Ovary (tissue), 7 donors: ENCODE measurements at regions not wholly inside any gene's neighbourhood (a gene's known extent, or its start where the extent isn't known, plus 50 kb on each side); places are given as distances from the start of the nearest gene placed in this dataset.

Experiments
- DNase-seq, 5 donors: peaks; one replicate each; pipeline ENCODE4 v3.0.0-alpha.2; 2019 to 2020
- H3K27ac ChIP-seq, 2 donors: fragments of 200-600 bp; one replicate each; pipeline versions ENCODE4 v1.5.1 to v1.8.0; 2019 to 2022
- H3K27me3 ChIP-seq: fragments of 200-600 bp; one replicate; pipeline ENCODE4 v1.8.0; 2022
- H3K36me3 ChIP-seq: fragments of 200-600 bp; sonication (generic); one replicate; pipeline ENCODE4 v1.5.1; 2019
- H3K4me1 ChIP-seq: one replicate; pipeline ENCODE4 v1.8.1; 2013; ENCODE audit warnings: mild to moderate bottlenecking, moderate library complexity; ENCODE audit not compliant: insufficient read depth
- H3K4me3 ChIP-seq: fragments of 200-600 bp; sonication (generic); one replicate; pipeline ENCODE4 v1.5.1; 2017
- H3K9me3 ChIP-seq, 2 donors: fragments of 200-600 bp in 1 of 2; sonication (generic) in 1 of 2; one replicate each; pipeline versions ENCODE4 v1.5.1 to v1.8.1; 2013 to 2019; ENCODE audit warnings: mild to moderate bottlenecking in 1 of 2, moderate library complexity in 1 of 2
- CTCF ChIP-seq, 3 donors: fragments of 450-650 bp in 2 of 3; fragments of 200-600 bp in 1 of 3; IDR thresholded peaks; one replicate each; pipeline versions ENCODE4 v1.5.1 to v1.8.0; 2016 to 2022; ENCODE audit warnings: antibody characterized with exemption in 3 of 3, mild to moderate bottlenecking in 1 of 3
- EP300 ChIP-seq: sonication (generic); formaldehyde crosslinking; IDR thresholded peaks from one replicate; pipeline ENCODE4 v1.6.1; 2017; ENCODE audit warnings: antibody characterized with exemption
- POLR2A ChIP-seq: fragments of 450-650 bp; IDR thresholded peaks from one replicate; pipeline ENCODE4 v1.6.1; 2017; ENCODE audit warnings: antibody characterized with exemption, mild to moderate bottlenecking, moderate library complexity
- whole genome bisulfite sequencing, 3 donors: extraction: QIAGEN DNeasy Blood & Tissue Kit in 1 of 3; methylation state at CpG; one replicate each; pipeline versions ENCODE4 v1.1.5 to v1.1.7; 2013 to 2017; 5-methylcytosine and 5-hydroxymethylcytosine counted together
- intact Hi-C, 4 donors: fragments of 100-400 bp; cut with DNase I; formaldehyde crosslinking; loops; one replicate each; pipeline versions ENCODE4 v1.11.0 to v1.15.1; 2022 to 2023
- donor health status: DM: no; HTN: no; CAD: no; lungs with moderate emphysema.
- donor health status: DM: no; HTN: no; CAD: no.
- donor health status: Bipolar disorder and iron deficiency.
- donor health status: DM: no; HTN: no; CAD: no.
- donor health status: DM: yes; HTN: yes; CAD: no.

- 56 to 74% (median 61%) methylated on average over 6 of the region's 6 CpGs for WGBS, 3 donors
- intact Hi-C loops = no loop called here
- no peak for TF ChIP-seq EP300
- TF ChIP-seq POLR2A = no peak
- no peak for TF ChIP-seq CTCF (IDR thresholded peaks at IDR 0.05)
- Histone ChIP-seq H3K4me1 (no peaks in the 10 kb centered on the region), H3K27me3 (no peaks in the 10 kb centered on the region), H3K36me3 (no peaks in the 10 kb centered on the region), H3K9me3 (no peaks in the 10 kb centered on the region), H3K27ac (no peak overlapping the region), H3K4me3 (no peak overlapping the region)
- DNase-seq = no peak
Measured at GRCh38 chr7:46007990-46008643, 87.0 kb upstream of the IGFBP3 start.

DNA sequence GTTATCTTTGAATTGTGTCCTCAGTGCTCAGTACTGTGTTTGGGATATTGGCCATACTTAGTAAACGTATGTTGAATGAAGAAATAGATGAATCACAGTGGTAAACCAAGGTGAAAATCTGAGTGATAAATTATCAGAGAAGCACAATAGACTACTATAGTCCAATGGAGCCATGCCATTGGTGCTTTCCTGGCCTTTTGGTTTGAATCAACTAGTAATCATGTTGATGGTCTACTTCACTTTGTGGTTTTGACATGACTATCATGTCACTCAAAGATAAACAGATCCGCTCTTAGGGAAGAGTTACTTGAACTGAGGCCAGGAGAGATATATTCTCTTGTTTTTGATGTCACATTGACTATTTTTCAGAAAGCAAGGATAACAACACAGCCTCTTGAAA is 86.1 kb upstream of the IGFBP3 start:
- no peak for DNase-seq
- no peak overlapping the region for H3K27ac ChIP-seq
- no peaks in the 10 kb centered on the region for H3K27me3 ChIP-seq
- intact Hi-C loops = no loop called here
- H3K4me1 ChIP-seq = no peaks in the 10 kb centered on the region
- WGBS, 3 donors = 63 to 79% (median 74%) methylated on average over 2 of the region's 2 CpGs
- no peaks in the 10 kb centered on the region for H3K36me3 ChIP-seq
- TF ChIP-seq CTCF (IDR thresholded peaks at IDR 0.05) = no peak
- no peak for TF ChIP-seq POLR2A
- TF ChIP-seq EP300 = no peak
- H3K4me3 ChIP-seq = no peak overlapping the region
- H3K9me3 ChIP-seq = no peaks in the 10 kb centered on the region

DNA sequence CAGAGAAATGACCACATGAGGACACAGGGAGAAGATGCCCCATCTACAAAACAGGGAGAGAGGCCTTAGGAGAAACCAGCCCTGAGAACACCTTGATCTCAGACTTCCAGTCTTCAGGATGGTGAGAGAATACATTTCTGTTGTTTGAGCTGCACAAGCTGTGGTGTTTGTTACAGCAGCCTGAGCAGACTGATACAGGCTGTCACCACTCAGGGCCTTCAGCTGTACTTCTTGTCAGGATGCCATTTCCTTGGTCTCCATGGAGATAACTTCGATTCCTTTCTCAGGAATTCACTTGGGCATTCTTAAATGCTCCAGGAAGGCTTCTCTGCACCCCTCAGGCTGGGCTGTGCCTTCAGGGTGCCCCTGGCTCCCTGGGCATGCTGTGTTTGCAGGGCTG is 85.7 kb upstream of the IGFBP3 start:
- intact Hi-C loops = no loop called here

DNA sequence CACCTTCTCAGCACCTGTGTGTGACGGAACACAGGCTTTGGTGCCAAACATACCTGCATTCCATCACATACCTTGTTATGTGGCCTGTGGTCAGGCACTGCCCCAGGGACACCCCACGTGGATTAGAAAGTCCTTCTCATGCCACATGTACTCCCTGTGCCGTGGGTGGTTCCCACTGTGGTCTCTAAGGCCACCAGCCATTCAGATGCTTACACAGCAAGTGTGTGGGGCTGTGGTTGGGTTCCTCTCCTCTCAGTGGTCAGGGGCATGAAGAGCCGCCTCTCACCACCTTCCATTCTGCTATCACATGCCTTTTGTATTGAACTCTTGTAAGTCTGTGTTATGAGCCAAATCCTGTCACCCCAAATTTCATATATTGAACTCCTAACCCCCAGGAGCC is 85.1 kb upstream of the IGFBP3 start:
- 81 to 99% (median 83%) methylated on average over 4 of the region's 4 CpGs for WGBS, 3 donors
- TF ChIP-seq POLR2A (no peak), EP300 (no peak), CTCF (IDR thresholded peaks at IDR 0.05) (no peak)
- no peaks in the 10 kb centered on the region for H3K27me3 ChIP-seq
- H3K9me3 ChIP-seq = no peaks in the 10 kb centered on the region
- no peaks in the 10 kb centered on the region for H3K36me3 ChIP-seq
- no peak overlapping the region for H3K4me3 ChIP-seq
- no peak overlapping the region for H3K27ac ChIP-seq
- no peaks in the 10 kb centered on the region for H3K4me1 ChIP-seq
- intact Hi-C loops = no loop called here
- DNase-seq = no peak

More for the DNA sequence above, 85.7 kb upstream of the IGFBP3 start:
- no peak for TF ChIP-seq CTCF (IDR thresholded peaks at IDR 0.05)
- no peak for TF ChIP-seq POLR2A
- no peak for TF ChIP-seq EP300
- H3K27me3 ChIP-seq = no peaks in the 10 kb centered on the region
- no peaks in the 10 kb centered on the region for H3K36me3 ChIP-seq
- WGBS, 3 donors = 70 to 83% (median 80%) methylated on average over 1 of the region's 1 CpG
- no peak for DNase-seq
- H3K9me3 ChIP-seq = no peaks in the 10 kb centered on the region
- no peak overlapping the region for H3K27ac ChIP-seq
- H3K4me3 ChIP-seq = no peak overlapping the region
- no peaks in the 10 kb centered on the region for H3K4me1 ChIP-seq
